ENCODE measurements at regions not wholly inside any gene's neighbourhood (a gene's known extent, or its start where the extent isn't known, plus 50 kb on each side); places are given as distances from the start of the nearest gene placed in this dataset.
"Not testable (repeated sequence)": the region's sequence is repeated elsewhere in the genome, so short reads cannot be mapped to it uniquely, and the experiment has no call there.

- H3K4me3 ChIP-seq: no peak overlapping the region
- no peaks in the 10 kb centered on the region for H3K36me3 ChIP-seq
- H3K27ac ChIP-seq: no peak overlapping the region
- intact Hi-C loops (cut with DNase I): no loop called here
- ATAC-seq (no peak), DNase-seq (no peak)
- no peak for TF ChIP-seq CTCF (IDR thresholded peaks at IDR 0.05)
- H3K27me3 ChIP-seq: no peaks in the 10 kb centered on the region
- no peaks in the 10 kb centered on the region for H3K4me1 ChIP-seq
- peaks cover 3% of the 10 kb centered on the region for H3K9me3 ChIP-seq
These were observed 142.0 kb upstream of the PDE4B start for GRCh38 chr1:65650682-65651081.

GRCh38 chr1:65654526-65654925, 138.2 kb upstream of the PDE4B start:
- H3K27me3 ChIP-seq; DNase-seq; H3K36me3 ChIP-seq; H3K27ac ChIP-seq; intact Hi-C loops (cut with DNase I); H3K9me3 ChIP-seq; H3K4me3 ChIP-seq; ATAC-seq; H3K4me1 ChIP-seq: not testable (repeated sequence)

GRCh38 chr1:65657609-65658008, 135.1 kb upstream of the PDE4B start:
- H3K4me3 ChIP-seq; ATAC-seq; DNase-seq; H3K4me1 ChIP-seq; H3K27me3 ChIP-seq; H3K36me3 ChIP-seq; H3K27ac ChIP-seq; intact Hi-C loops (cut with DNase I); H3K9me3 ChIP-seq: not testable (repeated sequence)

- H3K9me3 ChIP-seq: no peaks in the 10 kb centered on the region
- intact Hi-C loops (cut with DNase I): no loop called here
- H3K27ac ChIP-seq: no peak overlapping the region
- H3K27me3 ChIP-seq: no peaks in the 10 kb centered on the region
- no peak overlapping the region for H3K4me3 ChIP-seq
- TF ChIP-seq CTCF (IDR thresholded peaks at IDR 0.05): no peak
- ATAC-seq (no peak), DNase-seq (no peak)
- H3K4me1 ChIP-seq: no peaks in the 10 kb centered on the region
- no peaks in the 10 kb centered on the region for H3K36me3 ChIP-seq
These were observed 134.6 kb upstream of the PDE4B start for GRCh38 chr1:65658122-65658521.

- no peaks in the 10 kb centered on the region for H3K36me3 ChIP-seq
- H3K4me1 ChIP-seq: no peaks in the 10 kb centered on the region
- peaks cover 8% of the 10 kb centered on the region for H3K9me3 ChIP-seq
- no peak overlapping the region for H3K4me3 ChIP-seq
- no peak for ATAC-seq
- no peaks in the 10 kb centered on the region for H3K27me3 ChIP-seq
- TF ChIP-seq CTCF (IDR thresholded peaks at IDR 0.05): no peak
- intact Hi-C loops (cut with DNase I): no loop called here
- H3K27ac ChIP-seq: no peak overlapping the region
- DNase-seq: no peak
These were observed 124.3 kb upstream of the PDE4B start for GRCh38 chr1:65668368-65668767.

- Histone ChIP-seq H3K27ac (no peak overlapping the region), H3K4me3 (no peak overlapping the region), H3K36me3 (no peaks in the 10 kb centered on the region), H3K4me1 (no peaks in the 10 kb centered on the region), H3K9me3 (peaks cover 8% of the 10 kb centered on the region), H3K27me3 (no peaks in the 10 kb centered on the region)
- no peak for DNase-seq
- no peak for ATAC-seq
- no peak for TF ChIP-seq CTCF (IDR thresholded peaks at IDR 0.05)
- intact Hi-C loops (cut with DNase I): no loop called here
These were observed 122.2 kb upstream of the PDE4B start for GRCh38 chr1:65670518-65670917.

- H3K27ac ChIP-seq: no peak overlapping the region
- TF ChIP-seq CTCF (IDR thresholded peaks at IDR 0.05): no peak
- no peak overlapping the region for H3K4me3 ChIP-seq
These were observed 118.2 kb upstream of the PDE4B start for GRCh38 chr1:65674522-65674921.

More at GRCh38 chr1:65674522-65674921, 118.2 kb upstream of the PDE4B start:
- no peak for ATAC-seq
- intact Hi-C loops (cut with DNase I): no loop called here
- Histone ChIP-seq H3K27me3 (no peaks in the 10 kb centered on the region), H3K9me3 (no peaks in the 10 kb centered on the region), H3K4me1 (no peaks in the 10 kb centered on the region), H3K36me3 (no peaks in the 10 kb centered on the region)
- DNase-seq: no peak

All from upper lobe of right lung (tissue), 1 donor.